ENCODE measurements at regions not wholly inside any gene's neighbourhood (a gene's known extent, or its start where the extent isn't known, plus 50 kb on each side); places are given as distances from the start of the nearest gene placed in this dataset.

DNA sequence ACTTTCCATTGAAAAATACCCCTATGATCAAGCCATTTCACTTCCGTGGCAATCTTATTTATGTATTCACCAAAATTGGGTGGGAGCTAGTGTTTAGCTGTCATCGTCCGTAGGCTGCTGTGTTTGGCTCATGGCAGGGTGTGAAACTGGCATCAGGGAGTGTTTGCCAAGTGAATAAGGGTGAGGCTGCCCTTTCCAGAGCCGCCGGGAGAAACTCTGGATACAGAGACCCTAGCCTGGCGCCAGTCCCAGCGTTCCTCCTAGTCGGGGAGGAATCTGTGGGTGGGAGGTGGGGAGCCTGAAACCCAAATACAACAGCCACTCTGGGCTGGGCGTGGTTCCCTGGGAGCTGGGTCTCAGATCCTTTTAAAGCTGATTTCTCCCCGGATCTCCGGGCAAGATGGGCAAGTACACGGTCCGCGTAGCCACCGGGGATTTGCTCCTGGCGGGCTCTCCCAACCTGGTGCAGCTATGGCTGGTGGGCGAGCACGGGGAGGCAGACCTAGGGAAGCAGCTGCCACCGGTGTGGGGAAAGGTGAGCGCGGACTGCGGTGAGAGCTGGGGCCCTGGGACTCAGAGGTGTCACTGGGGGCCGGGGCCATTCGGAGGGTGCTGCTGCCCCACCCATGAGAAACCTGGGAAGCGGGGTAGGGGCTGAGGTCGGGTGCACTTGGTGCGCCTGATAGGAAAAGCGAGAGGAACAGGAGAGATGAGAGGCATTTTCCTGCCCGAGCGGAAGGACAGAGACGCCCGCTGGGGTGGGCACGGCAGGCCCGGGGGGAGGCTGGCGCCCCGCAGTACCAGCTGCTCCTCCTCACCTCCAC is 62.1 kb upstream of the TEKT1 start:
- in situ Hi-C loops (cut with HindIII; ENCODE audit: low pct_unique_long_range_greater_than_20kb, low sequenced_read_pairs): no loop called here
- DNase-seq (ENCODE audit: low read depth, low spot score): no peak

DNA sequence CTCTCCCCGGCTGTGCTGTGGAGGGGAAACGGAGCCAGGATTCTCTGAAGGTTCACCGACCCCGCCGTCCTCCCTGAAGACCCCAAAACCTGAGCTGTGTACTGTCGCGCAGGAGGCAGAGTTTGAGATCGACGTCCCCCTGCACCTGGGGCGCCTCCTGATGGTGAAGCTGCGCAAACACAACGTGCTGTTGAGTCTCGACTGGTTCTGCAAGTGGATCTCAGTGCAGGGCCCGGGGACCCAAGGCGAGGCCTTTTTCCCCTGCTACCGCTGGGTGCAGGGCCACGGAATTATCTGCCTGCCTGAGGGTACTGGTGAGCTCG is 62.6 kb upstream of the TEKT1 start:
- in situ Hi-C loops (cut with HindIII; ENCODE audit: low pct_unique_long_range_greater_than_20kb, low sequenced_read_pairs): no loop called here

DNA sequence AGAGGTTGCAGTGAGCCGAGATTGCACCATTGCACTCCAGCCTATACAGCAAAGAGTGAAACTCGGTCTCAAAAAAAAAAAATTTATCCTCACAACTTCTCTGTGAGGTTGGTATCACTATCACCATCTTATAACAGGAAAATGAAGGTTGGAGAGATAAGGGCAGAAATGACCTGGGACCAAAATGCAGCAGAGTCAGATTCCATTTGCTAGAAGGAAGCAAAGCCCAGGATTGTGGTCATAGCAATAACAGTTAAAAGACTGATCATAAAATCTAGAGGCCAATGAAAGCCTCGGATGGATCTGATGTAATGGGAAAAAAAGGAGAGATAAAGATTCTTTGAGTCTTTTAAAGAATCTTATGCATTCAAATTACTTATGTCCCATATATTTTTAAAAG is 69.6 kb upstream of the TEKT1 start:
- no peak for DNase-seq (ENCODE audit: low read depth, low spot score)
- in situ Hi-C loops (cut with HindIII; ENCODE audit: low pct_unique_long_range_greater_than_20kb, low sequenced_read_pairs): no loop called here

More for the DNA sequence above, 62.6 kb upstream of the TEKT1 start:
- DNase-seq (ENCODE audit: low read depth, low spot score): peak; percentile 45

DNA sequence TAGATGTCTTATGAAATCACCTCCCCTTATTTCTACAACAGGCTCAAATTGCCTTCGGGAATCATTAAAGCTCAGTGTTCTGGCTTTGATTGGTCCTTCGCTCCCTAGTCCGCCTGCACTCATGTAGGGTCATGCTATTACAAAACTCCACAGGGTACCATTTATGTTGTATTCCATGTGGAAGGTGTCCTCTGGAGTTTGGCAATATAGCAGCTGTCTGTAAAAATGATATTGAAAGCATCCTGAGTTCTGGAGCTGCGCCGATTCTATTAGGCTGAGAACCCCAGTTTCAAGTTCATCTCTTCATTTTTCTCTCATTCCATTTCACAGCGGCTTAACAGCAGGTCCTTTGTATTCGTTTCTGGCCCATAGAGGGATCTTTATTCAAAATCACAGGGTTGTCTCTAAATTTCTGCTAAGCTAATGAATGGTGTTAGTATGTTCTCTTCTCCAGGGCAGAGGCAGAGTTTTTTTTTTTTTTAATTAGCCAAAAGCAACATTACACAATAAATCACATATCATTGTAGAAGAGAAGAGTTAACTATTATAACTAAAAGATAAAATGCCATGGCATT is 71.9 kb upstream of the TEKT1 start:
- in situ Hi-C loops (cut with HindIII; ENCODE audit: low pct_unique_long_range_greater_than_20kb, low sequenced_read_pairs): no loop called here
- DNase-seq (ENCODE audit: low read depth, low spot score): peak; percentile 93

DNA sequence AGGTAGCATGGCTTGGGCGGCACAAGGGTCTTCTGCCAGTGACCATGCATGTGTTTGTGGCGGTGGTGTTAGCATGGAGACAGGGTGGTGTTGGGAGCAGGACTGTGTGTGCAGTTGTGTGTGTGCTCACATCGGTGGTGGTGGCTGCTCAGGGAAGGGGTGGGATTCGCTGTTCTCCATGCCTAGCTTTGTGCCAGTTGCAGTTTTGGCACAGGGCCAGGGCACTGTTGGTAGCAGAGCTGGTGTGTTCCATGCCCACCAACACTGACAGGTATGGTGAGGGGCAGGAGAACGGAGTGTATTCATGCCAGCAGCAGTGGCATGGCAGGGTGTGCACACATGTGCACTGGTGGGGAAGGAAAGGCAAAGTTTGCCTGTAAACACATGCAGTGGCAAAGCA is 77.3 kb upstream of the TEKT1 start:
- in situ Hi-C loops (cut with HindIII; ENCODE audit: low pct_unique_long_range_greater_than_20kb, low sequenced_read_pairs): no loop called here
- DNase-seq (ENCODE audit: low read depth, low spot score): no peak

DNA sequence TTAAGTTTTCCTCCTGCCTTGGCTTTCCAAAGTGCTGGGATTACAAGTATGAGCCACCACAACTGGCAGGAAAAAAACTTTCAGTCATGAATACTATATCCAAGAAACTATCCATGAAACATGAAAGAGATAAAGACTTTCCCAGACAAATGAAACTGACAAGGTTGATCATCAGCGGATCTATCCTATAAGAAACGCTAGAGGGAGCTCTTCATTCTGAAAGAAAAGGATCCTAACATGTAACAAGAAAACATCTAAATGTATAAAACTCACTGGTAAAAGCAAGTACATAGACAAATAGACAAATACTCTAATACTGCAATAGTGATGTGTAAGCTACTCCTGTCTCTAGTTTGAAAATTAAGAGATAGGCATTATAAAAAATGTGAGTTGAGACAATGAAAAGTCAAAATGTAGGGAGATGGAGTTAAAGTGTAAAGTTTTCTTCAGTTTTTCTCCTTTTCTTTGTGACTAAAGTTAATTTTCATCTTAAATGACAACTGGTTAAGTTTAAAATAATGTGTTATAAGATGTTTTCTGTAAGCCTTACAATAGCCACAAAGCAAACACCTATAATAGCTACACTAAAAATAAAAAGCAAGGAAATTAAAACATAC is 79.6 kb upstream of the TEKT1 start:
- DNase-seq (ENCODE audit: low read depth, low spot score): peak; percentile 68
- in situ Hi-C loops (cut with HindIII; ENCODE audit: low pct_unique_long_range_greater_than_20kb, low sequenced_read_pairs): no loop called here

DNA sequence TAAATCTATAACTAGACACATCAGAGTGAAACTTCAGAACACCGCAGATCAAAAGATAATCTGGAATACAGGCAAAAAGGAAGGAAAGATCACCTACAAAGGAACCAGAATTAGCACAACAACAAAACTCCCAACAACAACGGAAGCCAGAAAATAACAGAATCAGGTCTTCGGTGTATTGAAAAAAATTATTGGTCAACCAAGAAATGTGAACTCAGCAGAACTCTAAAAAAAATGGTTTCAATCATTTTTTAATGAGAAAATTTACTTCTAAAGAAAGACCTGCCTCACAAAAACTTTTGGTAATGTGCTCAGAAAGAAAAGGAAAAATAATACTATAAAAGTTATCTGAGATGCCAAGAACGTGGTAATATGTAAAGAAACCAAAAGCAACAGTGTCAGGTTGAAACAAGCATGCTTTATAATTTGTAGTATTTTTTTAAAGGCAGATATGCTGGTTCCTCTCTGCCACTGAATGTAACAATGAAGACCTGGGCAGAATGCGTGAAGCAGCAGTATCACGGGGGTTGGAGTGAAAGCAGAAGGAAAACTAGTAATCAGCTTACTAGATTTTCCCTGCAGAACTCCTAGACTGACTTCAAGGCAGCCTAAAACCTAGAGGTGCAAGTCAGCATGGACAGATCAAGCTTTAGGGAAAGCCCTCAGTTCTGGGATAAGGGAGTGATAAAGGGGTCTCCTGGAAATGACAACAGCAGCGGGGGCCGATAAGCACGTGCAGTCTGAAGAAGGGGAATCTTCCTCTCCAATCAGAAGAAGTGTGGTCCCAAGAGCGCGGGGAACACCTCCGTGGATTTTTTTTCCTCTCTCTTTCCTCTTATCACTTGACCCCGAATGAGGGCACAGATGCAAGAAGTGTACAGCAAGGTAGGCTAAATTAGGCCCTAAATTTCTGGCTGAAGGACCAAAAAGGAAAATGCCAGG is 80.9 kb upstream of the TEKT1 start:
- in situ Hi-C loops (cut with HindIII; ENCODE audit: low pct_unique_long_range_greater_than_20kb, low sequenced_read_pairs): no loop called here
- no peak for DNase-seq (ENCODE audit: low read depth, low spot score)

DNA sequence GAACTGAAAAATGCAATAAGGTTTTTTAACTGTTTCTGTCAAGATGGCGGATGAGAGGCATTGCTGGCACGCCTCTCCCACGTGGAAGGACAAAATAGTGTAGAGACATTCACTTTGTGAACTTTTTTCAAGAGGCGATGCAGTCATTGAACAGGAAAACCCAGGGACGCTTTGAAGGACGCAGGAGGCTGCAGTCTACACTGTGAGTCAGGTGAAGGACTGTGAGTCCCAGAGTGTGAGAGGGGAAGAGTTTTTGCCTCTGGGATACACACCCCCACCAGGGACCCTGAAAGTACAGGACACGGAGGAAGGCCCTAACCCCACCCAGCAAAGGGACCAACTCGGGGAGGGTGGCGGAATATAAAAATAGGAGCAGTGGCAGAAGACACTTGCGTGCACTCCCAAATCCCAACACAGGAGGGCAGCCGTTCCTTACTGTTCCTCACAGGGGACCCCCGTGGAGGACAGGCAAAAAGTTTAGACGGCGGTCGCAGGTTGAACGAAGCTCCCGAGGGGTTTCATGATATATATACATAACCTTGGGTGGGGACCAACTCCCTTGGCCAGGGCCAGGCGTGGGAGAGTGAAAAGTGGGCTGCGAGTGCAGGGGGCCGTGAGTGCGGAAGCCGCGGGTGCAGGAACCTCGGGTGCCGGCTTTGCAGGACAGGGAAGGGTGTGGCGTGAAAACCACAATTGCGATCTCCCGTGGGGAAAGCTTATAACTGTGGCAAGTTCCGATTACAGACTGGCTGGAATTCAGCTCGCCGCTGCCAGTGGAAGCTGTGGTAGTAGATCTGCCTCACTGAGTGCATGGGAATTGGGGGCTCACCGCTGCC is 82.0 kb upstream of the ALOX12 start:
- peak; percentile 75 for DNase-seq (ENCODE audit: low read depth, low spot score)
- in situ Hi-C loops (cut with HindIII; ENCODE audit: low pct_unique_long_range_greater_than_20kb, low sequenced_read_pairs): no loop called here

DNA sequence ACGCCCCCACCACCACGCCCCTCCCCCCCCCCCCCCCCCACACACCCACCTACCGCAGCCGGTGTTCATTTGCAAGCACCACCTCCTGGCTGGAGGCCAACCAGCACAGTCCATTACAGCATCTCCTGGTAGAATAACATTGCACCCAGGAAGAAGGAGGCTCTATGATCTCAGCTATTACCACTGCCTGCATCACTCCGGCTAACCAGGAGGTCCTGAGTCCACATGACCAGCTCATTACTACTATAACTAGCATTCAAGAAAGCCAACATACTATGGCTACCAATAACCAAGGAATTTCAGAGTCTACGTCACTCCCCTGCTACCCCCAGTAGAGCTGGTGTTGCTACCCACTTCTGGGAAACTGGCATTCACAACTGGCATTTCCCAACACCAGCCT is 81.1 kb upstream of the ALOX12 start:
- no peak for DNase-seq (ENCODE audit: low read depth, low spot score)
- in situ Hi-C loops (cut with HindIII; ENCODE audit: low pct_unique_long_range_greater_than_20kb, low sequenced_read_pairs): no loop called here

DNA sequence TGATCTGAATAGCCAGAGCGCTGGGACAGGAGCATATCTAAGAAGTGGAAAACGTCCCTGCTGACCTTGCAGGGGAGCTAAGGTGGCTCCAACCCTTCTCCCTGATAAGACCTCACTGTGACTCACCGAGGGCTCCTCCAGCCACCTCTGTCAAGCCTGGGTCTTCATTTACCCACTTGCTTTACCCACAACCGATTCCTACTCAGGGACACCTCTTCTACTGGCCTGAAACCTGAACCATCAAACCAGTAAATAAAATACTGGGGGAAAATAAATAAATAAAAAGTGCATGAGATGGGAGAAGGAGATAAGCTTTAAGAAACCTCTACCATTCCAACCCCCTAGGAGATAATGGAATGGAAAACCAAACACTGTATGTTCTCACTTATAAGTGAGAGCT is 80.2 kb upstream of the ALOX12 start:
- in situ Hi-C loops (cut with HindIII; ENCODE audit: low pct_unique_long_range_greater_than_20kb, low sequenced_read_pairs): no loop called here
- DNase-seq (ENCODE audit: low read depth, low spot score): no peak

DNA sequence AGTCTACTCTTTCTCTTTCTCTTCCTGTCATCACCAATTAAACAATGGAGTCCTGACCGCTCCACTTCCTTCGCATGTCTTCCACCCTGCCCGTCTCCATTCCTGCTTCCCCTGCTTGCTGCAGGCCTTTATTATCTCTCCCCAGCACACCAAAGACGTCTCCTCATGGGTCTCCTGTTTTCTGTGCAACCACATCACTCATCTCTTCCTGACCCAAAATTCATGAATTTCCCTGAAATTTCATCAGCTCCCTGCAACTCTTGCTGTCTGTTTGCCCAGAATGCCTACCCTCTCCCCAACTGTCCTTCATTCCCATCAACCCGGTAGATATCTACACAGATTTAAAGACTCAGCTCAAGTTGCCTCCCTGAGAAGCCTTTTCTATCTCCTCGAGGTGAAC is 76.7 kb upstream of the ALOX12 start:
- in situ Hi-C loops (cut with HindIII; ENCODE audit: low pct_unique_long_range_greater_than_20kb, low sequenced_read_pairs): no loop called here
- no peak for DNase-seq (ENCODE audit: low read depth, low spot score)

DNA sequence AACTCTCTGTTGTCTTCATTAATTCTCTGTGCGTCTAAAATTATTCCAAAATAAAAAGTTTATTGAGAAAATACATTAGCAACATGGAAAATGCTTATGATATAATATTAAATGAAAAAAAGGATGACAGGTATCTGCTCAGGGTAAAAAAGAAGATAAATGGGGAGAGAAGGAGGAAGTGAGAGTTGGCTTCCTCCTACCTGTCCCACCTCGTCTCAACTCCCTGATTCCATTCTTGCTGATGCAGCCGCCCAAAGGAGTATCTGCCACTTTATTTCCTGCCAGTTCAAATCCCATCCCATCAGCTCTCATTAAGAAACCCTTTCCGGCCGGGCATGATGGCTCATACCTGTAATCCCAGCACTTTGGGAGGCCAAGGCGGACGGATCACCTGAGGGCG is 72.5 kb upstream of the ALOX12 start:
- no peak for DNase-seq (ENCODE audit: low read depth, low spot score)
- in situ Hi-C loops (cut with HindIII; ENCODE audit: low pct_unique_long_range_greater_than_20kb, low sequenced_read_pairs): no loop called here

DNA sequence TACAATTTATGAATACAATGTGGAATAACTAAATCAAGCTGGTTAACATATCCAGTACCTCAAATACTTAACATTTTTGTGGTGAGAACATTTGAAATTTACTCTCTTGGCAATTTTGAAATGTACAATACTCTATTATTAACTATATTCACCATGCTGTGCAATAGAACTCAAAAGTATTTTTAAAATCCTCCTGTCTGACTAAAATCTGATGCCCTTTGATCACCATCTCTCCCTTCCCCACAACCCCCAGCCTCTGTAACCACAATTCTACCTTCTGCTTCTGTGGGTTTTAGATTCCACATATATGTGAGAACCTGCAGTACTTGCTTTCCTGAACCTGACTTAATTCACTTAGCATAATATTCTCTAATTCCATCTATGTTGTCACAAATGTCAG is 71.6 kb upstream of the ALOX12 start:
- in situ Hi-C loops (cut with HindIII; ENCODE audit: low pct_unique_long_range_greater_than_20kb, low sequenced_read_pairs): no loop called here
- DNase-seq (ENCODE audit: low read depth, low spot score): no peak

DNA sequence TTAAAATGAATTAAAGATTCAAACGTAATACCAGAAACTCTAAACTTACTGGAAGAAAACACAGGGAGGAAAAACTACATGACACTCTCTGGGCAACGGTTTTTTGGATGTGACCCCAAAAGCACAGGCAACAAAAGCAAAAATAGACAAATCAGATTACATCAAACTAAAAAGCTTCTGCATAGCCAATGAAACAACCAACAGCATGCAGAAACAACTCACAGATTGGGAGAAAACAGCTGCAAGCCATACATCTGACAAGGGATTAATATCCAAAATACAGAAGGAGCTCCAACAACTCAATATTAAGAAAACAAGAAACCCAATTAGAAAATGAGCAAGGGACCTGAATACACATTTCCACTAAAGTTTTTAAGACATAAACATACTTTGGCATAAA is 69.2 kb upstream of the ALOX12 start:
- DNase-seq (ENCODE audit: low read depth, low spot score): no peak
- in situ Hi-C loops (cut with HindIII; ENCODE audit: low pct_unique_long_range_greater_than_20kb, low sequenced_read_pairs): no loop called here

DNA sequence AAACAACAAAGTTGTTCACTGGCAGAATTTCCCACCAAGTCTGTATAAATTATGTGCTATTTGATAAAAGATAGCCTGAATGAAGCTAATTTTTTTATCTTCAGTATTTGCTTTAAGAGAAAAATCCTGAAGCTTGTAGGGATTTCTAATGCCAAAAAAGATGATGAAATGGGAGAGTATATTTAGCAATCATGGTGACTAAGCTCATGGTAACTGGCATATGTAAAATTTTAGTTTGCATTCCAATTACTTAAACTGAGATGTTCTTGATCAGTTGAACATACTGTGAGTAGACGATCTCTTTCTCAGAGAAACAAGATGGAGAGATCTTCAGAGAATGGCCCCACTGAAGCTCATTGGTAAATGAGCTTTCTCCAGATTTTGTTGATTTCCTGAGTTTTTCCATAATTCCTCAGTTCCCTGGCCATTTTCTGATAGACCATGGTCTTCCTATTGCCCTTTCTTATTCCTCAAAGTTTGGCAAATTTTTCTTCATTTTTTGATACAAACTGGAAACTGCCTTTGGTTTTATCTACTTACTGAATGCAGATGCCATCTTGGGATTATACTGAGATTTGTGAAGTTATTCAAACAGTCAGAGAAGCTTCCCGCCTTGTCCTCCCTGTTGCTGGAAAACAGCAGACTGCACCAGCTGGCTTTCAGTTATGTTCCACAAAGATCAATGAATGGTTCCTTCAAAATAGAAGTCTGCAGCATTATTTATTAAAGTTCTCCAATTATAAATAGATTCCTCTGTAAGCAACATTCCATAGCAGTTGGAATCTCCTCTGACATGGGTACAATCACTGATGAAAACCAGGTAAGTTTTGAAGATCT is 68.3 kb upstream of the ALOX12 start:
- DNase-seq (ENCODE audit: low read depth, low spot score): no peak

DNA sequence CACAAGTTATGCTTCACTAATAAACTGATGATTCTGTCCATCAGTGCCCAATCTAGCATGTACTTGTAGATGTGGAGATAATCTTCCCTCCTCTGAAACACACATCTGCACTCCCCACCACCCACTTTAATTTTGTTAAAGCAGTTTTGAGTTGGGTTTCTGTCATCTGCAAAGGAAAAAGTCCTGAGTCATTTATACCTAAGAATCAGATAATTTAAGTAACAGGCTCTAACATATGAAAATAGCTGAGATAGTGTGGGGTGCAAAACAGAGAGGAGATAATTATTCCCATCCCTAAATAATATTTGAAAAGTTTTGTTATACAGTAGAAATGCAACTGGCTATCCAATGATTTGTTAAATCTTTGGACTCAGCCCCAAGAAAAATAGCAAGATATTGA is 67.7 kb upstream of the ALOX12 start:
- no peak for DNase-seq (ENCODE audit: low read depth, low spot score)
- in situ Hi-C loops (cut with HindIII; ENCODE audit: low pct_unique_long_range_greater_than_20kb, low sequenced_read_pairs): no loop called here

More for the DNA sequence above, 68.3 kb upstream of the ALOX12 start:
- in situ Hi-C loops (cut with HindIII; ENCODE audit: low pct_unique_long_range_greater_than_20kb, low sequenced_read_pairs): no loop called here

DNA sequence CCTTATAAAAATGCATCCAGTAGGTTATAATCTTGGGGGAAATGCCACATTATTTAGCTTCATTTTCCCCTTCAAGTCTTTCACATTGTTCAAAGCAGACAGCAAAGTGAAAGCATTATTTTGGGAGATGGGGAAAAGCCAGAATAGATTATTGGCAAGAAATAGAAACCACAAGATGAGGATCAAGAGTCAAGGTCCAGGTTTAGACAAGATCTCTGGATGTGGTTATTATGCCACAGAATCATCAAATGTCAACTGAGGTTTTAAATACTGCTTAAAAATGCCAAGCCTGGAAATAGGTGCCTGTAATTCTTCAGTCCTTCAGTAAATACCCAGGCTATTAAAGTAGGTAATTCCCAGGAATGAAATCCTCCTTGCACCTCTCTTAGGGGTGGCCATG is 65.1 kb upstream of the ALOX12 start:
- in situ Hi-C loops (cut with HindIII; ENCODE audit: low pct_unique_long_range_greater_than_20kb, low sequenced_read_pairs): no loop called here
- DNase-seq (ENCODE audit: low read depth, low spot score): no peak

All from SK-MEL-5 (cell line).